ENCODE measurements at regions not wholly inside any gene's neighbourhood (a gene's known extent, or its start where the extent isn't known, plus 50 kb on each side); places are given as distances from the start of the nearest gene placed in this dataset.

DNA sequence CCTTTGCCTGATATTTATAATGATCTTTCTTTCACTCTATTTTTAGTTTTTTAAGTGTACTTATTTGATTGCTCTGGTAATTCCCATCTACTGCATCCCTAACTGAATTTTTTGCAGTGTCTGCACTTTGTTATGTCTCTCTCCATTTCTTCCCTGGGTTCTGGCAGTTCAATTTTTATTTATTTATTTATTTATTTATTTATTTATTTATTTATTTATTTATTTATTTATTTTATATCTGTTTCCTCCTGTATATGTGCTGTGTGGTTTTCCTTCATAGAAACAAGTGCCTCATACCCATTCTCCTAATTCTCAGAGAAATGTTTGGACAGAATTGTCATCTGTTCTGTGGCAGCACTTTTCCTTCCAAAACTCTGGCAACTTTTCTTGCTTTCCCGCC lies 2370.8 kb upstream of the WWC1 start:
- DNase-seq (ENCODE audit: low read depth), result no peak

DNA sequence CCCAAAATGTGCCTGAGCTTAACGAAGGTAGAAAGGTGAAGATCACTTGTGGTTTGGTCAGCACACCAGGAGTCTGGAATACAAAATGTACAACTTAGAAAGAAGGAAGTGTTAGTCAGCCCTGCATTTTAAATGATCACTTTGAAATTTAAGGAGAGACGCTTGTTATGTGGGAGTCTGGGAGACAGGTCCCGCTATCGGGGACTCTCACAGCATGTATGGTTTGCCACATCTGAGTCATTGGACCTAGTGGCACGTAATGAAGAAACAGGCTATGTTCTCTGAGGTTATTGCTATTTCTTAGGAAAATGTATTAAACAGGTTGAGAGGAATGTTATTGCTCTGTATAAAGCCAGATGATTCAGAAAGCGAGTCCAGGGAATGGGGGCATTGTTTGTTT lies 2362.5 kb upstream of the WWC1 start:
- DNase-seq (ENCODE audit: low read depth), result no peak

- no peak for DNase-seq (ENCODE audit: low read depth)
These were observed 2350.9 kb upstream of the WWC1 start for GRCh38 chr5:165940541-165940940.

DNA sequence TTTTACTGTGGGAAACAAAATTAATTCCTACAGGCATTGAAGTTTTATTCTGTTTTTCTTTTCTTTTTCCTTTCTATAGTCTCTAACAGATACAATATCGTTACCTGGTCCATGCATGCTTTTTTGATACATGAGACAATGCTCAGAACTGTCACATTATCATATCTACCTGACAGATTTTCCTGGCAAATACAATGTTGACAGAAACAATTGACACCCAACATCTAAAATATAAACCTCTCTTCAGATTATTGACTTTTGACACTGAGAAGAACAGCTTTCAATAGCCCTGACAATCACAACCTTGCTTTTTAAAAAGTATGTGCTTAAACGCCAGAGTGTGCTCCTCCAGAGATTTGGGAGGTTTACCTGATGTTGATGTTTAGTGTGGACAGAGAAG lies 2334.6 kb upstream of the WWC1 start:
- no peak for DNase-seq (ENCODE audit: low read depth)

- no peak for DNase-seq (ENCODE audit: low read depth)
These were observed 2309.8 kb upstream of the WWC1 start for GRCh38 chr5:165981671-165982070.

- DNase-seq (ENCODE audit: low read depth), result no peak
These were observed 2295.1 kb upstream of the WWC1 start for GRCh38 chr5:165996201-165996875.

DNA sequence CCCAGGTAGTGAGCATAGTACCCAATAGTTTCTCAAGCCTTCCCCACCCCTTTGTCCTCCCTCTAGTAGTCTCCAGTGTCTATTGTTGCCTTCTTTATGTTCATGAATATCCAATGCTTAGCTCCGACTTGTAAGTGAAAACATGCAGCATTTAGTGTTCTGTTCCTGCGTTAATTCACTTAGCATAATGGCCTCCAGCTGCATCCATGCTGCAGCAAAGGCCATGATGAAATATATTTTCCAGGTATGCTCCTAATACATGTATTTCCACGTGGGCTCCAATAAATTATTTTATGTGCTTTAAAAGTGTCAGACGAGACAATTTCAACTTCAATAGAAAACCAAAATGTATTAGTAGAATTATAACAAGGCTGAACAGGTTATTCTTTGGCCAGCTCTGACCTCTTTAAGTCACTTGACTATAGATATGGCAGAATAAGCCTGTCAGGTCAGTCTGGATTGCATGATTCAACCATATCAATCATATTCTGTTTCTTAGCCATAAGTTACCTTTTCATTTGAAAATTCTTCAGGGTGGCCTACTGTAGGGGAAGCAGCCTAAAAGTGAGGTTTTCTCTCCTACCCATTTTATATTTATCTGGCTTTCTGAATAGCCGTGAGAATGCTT lies 2291.6 kb upstream of the WWC1 start:
- DNase-seq (ENCODE audit: low read depth), result no peak

DNA sequence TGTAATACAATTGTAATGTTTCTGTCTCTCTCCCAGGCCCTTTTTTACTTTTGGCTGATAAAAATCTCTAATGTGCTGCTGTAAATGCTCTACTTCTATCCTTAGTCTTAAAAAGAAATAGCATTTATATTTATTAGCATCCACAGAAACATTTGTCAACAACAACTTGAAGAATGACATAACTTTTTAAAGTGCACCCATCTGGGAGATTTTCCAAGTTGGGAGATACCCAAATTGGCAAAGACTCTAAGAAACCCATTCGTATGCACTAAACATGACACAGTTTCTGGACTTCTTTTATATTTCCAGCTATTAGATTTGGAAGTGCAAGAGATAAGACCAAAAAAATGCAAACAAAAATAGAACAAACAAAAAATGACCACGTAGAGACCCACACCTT lies 2287.4 kb upstream of the WWC1 start:
- DNase-seq (ENCODE audit: low read depth), result no peak

GRCh38 chr5:166013415-166013814 lies 2278.0 kb upstream of the WWC1 start:
- no peak for DNase-seq (ENCODE audit: low read depth)

DNA sequence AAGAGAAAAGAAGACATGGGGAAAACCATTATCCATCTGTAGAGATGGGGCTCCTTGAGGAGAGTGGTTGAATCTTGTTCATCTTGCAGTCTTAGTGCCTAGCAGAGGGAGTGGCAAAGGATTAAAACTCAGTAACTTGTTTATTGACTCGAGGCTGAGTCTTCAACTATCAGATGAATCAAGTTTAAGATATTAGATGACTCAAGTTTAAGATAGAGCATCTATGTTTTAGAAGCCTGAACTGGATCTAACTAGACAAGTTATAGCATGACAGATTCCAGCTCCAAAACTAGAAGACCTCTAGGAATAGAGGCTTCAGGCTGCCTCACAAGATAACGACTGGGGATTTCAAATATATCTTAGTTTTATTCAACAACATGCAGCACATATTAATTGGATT lies 2277.2 kb upstream of the WWC1 start:
- no peak for DNase-seq (ENCODE audit: low read depth)

DNA sequence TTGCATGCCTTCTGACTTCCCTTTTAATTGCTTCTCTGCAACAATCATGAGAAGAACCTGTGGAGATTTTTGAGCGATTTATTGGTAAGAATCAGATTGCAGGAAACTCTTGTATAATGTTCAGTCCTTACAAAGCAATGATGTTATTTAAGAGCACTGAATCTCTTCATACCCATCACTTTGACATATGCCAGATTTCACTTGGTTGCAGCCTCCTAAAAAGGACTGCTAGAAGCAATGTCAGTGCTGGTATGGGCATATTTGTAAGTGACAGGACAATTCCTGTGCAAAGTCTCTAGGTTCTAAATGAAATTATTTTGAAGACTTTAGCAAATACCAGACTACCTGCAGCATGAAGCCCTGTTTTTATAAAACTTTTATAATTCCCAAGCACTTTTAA lies 2272.7 kb upstream of the WWC1 start:
- DNase-seq (ENCODE audit: low read depth), result no peak

- DNase-seq (ENCODE audit: low read depth), result no peak
These were observed 2269.4 kb upstream of the WWC1 start for GRCh38 chr5:166022065-166022464.

DNA sequence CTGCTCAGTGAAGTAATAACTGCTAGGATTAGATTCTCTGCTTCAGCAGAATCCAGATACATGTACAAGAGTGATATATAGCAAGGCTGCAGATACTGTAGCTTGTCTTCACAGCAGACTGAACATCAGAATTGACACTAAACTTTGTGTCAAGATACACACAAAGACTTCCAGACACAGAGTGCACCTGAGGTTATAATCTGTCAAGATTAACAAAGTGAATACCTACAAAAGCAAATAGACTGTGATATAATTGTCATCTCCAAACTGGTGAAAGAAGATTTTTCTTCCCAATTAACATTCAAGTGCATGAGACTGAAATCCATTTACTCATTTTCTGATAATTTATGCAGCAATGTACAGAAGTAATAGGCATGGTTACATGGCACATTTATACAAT lies 2266.5 kb upstream of the WWC1 start:
- no peak for DNase-seq (ENCODE audit: low read depth)

DNA sequence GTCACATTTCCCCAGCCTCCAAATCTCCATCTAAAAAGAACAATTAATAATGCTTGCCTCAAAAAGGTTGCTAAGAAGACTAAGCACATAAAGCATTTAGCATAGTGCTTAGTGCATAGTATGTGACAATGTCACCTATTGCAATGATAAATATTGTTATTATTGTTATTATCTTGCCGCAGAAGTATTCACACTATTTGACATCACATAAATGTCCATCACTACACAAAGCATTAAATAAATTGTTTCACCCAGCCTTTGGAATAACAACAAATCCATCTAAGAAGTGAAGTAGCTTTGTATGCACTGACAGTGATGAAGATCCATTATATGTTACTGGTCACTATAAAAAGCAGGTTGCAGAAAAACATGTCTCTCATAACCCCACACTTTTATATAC lies 2263.9 kb upstream of the WWC1 start:
- no peak for DNase-seq (ENCODE audit: low read depth)

GRCh38 chr5:166031926-166032325 lies 2259.5 kb upstream of the WWC1 start:
- DNase-seq (ENCODE audit: low read depth), result no peak

- no peak for DNase-seq (ENCODE audit: low read depth)
These were observed 2258.8 kb upstream of the WWC1 start for GRCh38 chr5:166032601-166033000.

- DNase-seq (ENCODE audit: low read depth), result no peak
These were observed 2245.5 kb upstream of the WWC1 start for GRCh38 chr5:166045961-166046360.

- no peak for DNase-seq (ENCODE audit: low read depth)
These were observed 2244.5 kb upstream of the WWC1 start for GRCh38 chr5:166046956-166047355.

DNA sequence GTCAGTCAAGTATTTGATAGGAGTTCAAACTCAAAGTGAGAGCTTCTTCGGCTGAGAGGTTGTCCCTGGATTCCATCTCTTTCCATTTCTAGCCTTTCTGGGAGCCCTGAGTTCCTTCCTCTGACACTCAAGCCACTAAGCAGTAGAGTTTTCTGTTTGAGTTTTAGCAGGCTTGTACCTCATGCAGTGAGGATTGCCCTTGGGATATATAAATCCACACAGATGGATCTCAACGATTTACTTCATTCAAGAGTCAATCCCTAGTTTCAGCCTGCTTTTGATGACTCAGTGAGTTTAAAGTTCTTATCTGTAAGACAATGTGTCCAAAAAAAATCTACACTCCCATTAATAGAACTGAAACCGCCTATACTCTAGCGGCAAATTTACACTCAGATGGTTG lies 2240.9 kb upstream of the WWC1 start:
- no peak for DNase-seq (ENCODE audit: low read depth)

DNA sequence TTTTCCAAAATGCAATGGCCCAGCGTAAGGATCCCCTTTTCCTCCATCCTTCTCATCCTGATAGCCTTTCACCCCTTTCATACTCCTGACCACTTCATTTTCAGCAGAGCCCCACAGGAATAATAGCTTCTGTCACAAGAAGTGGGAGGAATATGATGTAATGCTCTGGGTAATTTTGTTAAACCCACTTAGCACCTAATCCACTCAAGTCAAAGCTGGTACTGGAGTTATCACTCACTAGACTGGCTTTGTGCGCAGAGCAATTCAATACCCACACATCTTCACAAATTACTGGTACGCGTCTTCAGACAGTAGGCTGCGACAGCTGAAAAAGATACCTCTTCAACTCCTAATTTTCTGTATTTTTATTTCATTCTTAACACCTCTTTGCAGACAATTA lies 2232.8 kb upstream of the WWC1 start:
- no peak for DNase-seq (ENCODE audit: low read depth)

- no peak for DNase-seq (ENCODE audit: low read depth)
These were observed 2229.4 kb upstream of the WWC1 start for GRCh38 chr5:166062094-166062493.

DNA sequence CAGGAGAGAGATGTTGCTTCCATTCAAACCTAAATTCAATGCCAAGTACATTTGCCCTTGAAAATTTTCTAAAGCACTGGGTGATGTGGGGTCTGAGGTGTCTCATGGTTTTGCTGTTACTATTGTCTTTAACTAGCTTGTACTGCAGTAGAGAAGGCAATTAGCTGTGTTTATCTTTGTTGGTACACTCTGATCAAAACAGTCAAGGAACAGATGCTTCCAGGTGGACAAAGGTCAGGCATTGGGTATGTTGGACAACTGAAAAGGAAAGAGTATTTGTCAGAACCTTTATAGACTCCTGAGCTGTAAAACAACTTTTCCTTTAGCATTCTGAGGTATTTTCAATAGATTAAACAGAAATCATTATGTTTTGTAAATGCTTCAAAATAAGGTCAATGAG lies 2228.7 kb upstream of the WWC1 start:
- DNase-seq (ENCODE audit: low read depth), result no peak

DNA sequence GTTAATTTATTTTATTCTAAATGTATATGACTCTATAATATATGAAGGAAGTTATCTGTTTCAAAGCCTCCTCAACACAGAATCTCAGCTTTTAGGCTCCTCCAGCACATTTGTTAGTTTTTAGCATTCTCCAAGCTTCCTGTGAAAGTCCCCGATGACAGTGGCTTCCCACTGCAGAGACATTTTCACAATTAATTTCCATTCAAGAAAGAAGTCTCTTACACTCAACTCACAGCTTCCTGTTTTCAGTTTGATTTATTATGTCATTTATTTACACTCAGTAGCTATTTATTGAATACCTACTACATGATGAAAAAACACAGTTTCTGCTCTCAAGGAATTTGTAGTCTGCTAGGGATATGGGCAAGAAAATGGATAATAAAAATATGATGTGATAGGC lies 2228.2 kb upstream of the WWC1 start:
- no peak for DNase-seq (ENCODE audit: low read depth)
